ENCODE measurements at regions not wholly inside any gene's neighbourhood (a gene's known extent, or its start where the extent isn't known, plus 50 kb on each side); places are given as distances from the start of the nearest gene placed in this dataset.
"Not testable (repeated sequence)": the region's sequence is repeated elsewhere in the genome, so short reads cannot be mapped to it uniquely, and the experiment has no call there.

GRCh38 chr5:54404568-54404967, 50.9 kb upstream of the HSPB3 start:
- Histone ChIP-seq H3K9me3 (no peaks in the 10 kb centered on the region), H3K27ac (no peak overlapping the region), H3K36me3 (no peaks in the 10 kb centered on the region), H3K4me3 (no peak overlapping the region), H3K27me3 (no peaks in the 10 kb centered on the region), H3K4me1 (no peaks in the 10 kb centered on the region), H3K9ac (ENCODE audit: low read depth in 2 of 2, low read length in 2 of 2) (no peak overlapping the region)
- DNase-seq: no peak
- intact Hi-C loops (cut with DNase I): no loop called here
- no peak for TF ChIP-seq CTCF (IDR thresholded peaks at IDR 0.05)

- Histone ChIP-seq H3K9ac (ENCODE audit: low read depth in 2 of 2, low read length in 2 of 2) (no peak overlapping the region), H3K27ac (no peak overlapping the region), H3K9me3 (no peaks in the 10 kb centered on the region), H3K36me3 (no peaks in the 10 kb centered on the region), H3K27me3 (no peaks in the 10 kb centered on the region), H3K4me3 (no peak overlapping the region), H3K4me1 (no peaks in the 10 kb centered on the region)
- DNase-seq: no peak
- intact Hi-C loops (cut with DNase I): no loop called here
- TF ChIP-seq CTCF (IDR thresholded peaks at IDR 0.05): no peak
These were observed 51.5 kb upstream of the HSPB3 start for GRCh38 chr5:54403885-54404416.

GRCh38 chr5:54403121-54403520, 52.4 kb upstream of the HSPB3 start:
- no peaks in the 10 kb centered on the region for H3K27me3 ChIP-seq
- DNase-seq: no peak
- H3K27ac ChIP-seq: no peak overlapping the region
- H3K9me3 ChIP-seq: no peaks in the 10 kb centered on the region
- H3K9ac ChIP-seq (ENCODE audit: low read depth in 2 of 2, low read length in 2 of 2): no peak overlapping the region
- H3K36me3 ChIP-seq: no peaks in the 10 kb centered on the region
- no peaks in the 10 kb centered on the region for H3K4me1 ChIP-seq
- no peak overlapping the region for H3K4me3 ChIP-seq
- intact Hi-C loops (cut with DNase I): no loop called here
- TF ChIP-seq CTCF (IDR thresholded peaks at IDR 0.05): no peak

GRCh38 chr5:54401515-54401914, 54.0 kb upstream of the HSPB3 start:
- Histone ChIP-seq H3K27me3 (no peaks in the 10 kb centered on the region), H3K27ac (no peak overlapping the region), H3K9me3 (no peaks in the 10 kb centered on the region), H3K9ac (ENCODE audit: low read depth in 2 of 2, low read length in 2 of 2) (no peak overlapping the region), H3K4me3 (no peak overlapping the region), H3K36me3 (no peaks in the 10 kb centered on the region), H3K4me1 (no peaks in the 10 kb centered on the region)
- intact Hi-C loops (cut with DNase I): no loop called here
- TF ChIP-seq CTCF (IDR thresholded peaks at IDR 0.05): no peak
- DNase-seq: no peak

GRCh38 chr5:54398191-54398590, 57.3 kb upstream of the HSPB3 start:
- no peaks in the 10 kb centered on the region for H3K36me3 ChIP-seq
- no peak overlapping the region for H3K27ac ChIP-seq
- H3K27me3 ChIP-seq: no peaks in the 10 kb centered on the region
- H3K4me1 ChIP-seq: no peaks in the 10 kb centered on the region
- TF ChIP-seq CTCF (IDR thresholded peaks at IDR 0.05): no peak
- DNase-seq: no peak
- H3K4me3 ChIP-seq: no peak overlapping the region
- H3K9me3 ChIP-seq: no peaks in the 10 kb centered on the region
- no peak overlapping the region for H3K9ac ChIP-seq (ENCODE audit: low read depth in 2 of 2, low read length in 2 of 2)
- intact Hi-C loops (cut with DNase I): no loop called here

GRCh38 chr5:54397420-54397819, 58.1 kb upstream of the HSPB3 start:
- H3K36me3 ChIP-seq: no peaks in the 10 kb centered on the region
- no peak overlapping the region for H3K9ac ChIP-seq (ENCODE audit: low read depth in 2 of 2, low read length in 2 of 2)
- intact Hi-C loops (cut with DNase I): no loop called here
- no peak overlapping the region for H3K27ac ChIP-seq
- no peaks in the 10 kb centered on the region for H3K9me3 ChIP-seq
- H3K4me1 ChIP-seq: no peaks in the 10 kb centered on the region
- no peak for DNase-seq
- no peaks in the 10 kb centered on the region for H3K27me3 ChIP-seq
- no peak for TF ChIP-seq CTCF (IDR thresholded peaks at IDR 0.05)
- H3K4me3 ChIP-seq: no peak overlapping the region

DNA sequence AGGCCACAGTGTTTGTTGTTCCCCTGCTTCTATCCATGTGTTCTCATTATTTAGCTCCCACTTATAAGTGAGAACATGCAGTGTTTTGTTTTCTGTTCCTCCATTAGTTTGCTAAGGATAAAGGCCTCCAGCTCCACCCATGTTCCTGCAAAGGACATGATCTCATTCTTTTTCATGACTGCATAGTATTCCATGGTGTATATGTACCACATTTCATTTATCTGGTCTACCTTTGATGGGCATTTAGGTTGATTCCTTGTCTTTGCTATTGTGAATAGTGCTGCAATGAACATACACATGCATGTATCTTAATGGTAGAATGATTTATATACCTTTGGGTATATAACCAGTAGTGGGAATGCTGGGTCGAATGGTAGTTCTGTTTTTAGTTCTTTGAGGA, 62.5 kb upstream of the HSPB3 start:
- H3K27ac ChIP-seq; intact Hi-C loops (cut with DNase I); H3K4me1 ChIP-seq; H3K27me3 ChIP-seq; H3K9ac ChIP-seq (ENCODE audit: low read depth in 2 of 2, low read length in 2 of 2); DNase-seq; H3K4me3 ChIP-seq; H3K36me3 ChIP-seq; H3K9me3 ChIP-seq: not testable (repeated sequence)
